ENCODE measurements at regions not wholly inside any gene's neighbourhood (a gene's known extent, or its start where the extent isn't known, plus 50 kb on each side); places are given as distances from the start of the nearest gene placed in this dataset.

DNA sequence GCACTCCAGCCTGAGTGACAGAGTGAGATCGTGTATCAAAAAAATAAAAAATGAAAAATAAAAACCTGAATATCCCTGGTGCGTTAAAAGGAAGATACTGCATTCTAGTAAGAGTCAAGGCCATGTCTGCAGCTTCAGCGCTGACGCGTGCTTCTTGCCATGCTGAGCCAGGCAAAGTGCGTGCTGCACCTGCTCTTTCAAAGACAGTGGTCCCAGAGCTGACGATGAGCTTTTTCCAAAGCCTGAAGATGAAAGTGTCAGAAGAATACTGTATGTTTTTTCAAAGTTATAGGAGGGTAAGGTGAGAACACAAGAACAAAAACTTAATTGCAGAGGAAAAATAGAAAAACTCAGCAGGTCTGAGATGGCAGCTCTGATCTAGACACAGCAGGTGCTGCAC, 115.1 kb downstream of the RNASET2 start:
- no peak for DNase-seq

DNA sequence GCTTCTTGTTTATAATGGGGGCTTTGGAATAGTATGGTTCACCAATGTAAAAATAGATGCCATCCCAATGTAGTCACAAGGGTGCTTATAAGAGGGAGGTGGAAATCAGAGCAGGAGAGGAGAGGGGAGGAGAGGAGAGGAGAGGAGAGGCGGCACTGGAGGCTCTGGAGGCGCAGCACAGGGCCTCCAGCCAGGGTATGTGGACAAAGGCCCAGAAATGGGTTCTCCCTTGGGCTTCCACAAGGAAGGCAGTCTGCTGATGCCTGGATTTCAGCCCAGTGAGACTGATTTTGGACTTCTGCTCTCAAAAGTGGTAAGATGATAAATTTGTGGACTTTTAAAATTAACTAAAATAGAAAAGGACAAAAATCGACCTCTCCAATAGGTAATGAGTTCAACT, 116.8 kb downstream of the RNASET2 start:
- DNase-seq: no peak

DNA sequence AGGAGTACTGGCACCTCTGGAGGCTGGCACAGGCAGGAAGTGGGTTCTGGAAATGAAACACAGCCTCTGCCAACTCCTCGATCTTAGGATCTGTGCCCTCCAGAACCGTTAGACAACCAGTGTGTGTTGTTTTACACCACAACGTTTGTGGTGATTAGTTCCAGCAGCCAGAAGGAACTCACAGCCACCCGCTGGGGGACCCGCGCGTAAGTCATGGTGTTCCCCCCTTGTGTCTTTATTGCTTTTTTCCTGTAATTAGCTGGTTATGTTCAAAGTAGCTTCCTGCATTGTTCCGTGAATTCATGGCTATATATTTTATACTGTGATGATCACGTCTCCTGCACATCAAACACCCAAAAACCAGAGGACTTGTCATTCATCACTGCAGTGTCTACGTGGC, 117.4 kb downstream of the RNASET2 start:
- DNase-seq: no peak

DNA sequence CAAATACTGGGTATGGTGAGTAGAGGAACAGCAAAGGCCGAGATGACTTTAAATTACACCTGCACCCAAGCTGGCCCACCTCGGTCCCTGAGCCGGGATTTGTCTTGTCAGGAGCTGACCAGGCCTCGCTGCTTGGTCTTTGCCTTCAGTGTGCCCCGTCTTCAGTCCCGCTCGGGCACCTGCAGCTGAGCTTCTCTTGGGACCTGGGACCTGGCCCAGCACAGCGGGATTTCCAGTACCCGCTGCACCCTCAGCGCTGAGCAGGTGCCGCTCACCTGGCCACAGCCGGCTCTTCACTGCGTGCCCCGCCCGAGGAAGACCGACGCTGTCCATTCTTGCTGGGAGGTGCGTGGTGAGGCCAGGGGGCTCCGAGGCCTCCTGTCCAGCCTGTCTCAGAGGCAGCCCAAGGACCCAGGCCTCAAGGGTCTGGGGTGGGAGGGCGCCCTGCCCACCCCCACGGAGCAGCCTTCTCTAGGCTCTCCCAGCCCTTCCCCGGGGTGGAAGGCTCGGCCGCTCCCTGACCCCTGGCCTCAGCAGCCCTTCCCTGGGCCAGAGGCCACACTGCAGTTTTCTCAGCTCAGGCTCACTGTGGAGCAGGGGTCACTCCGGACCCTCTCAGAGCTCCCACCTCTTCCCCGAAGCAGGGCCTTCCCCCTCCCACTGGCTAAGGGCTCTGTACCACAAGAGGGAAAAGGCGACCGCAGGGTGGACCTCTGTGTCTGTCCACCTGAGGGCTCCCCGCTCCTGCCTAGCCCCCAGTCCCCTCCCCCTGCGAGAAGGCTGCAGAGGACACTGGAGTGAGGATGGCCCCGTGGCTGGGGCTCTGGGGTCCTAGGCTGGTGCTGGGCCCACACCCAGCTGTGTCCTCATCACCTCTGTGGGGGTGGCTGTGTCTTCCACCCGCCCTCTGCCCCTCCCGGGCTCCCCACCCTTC, 119.3 kb downstream of the RNASET2 start:
- DNase-seq: no peak

DNA sequence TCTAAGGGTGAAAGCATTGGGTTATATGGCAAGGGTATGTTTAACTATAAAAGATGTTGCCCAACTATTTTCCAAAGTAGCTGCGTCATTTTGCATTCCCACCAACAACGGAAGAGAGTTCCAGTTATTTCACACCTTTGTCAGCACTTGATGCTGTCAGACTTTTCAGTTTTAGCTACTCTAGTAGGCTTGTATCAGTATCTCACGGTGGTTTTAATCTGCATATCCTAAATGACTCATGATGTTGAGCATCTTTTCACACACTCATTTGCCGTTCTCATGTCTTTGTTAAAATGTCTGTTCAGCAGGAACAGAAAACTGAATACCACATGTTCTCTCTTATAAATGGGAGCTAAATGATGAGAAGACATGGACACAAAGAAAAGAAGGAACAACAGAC, 122.3 kb downstream of the RNASET2 start:
- DNase-seq: no peak

DNA sequence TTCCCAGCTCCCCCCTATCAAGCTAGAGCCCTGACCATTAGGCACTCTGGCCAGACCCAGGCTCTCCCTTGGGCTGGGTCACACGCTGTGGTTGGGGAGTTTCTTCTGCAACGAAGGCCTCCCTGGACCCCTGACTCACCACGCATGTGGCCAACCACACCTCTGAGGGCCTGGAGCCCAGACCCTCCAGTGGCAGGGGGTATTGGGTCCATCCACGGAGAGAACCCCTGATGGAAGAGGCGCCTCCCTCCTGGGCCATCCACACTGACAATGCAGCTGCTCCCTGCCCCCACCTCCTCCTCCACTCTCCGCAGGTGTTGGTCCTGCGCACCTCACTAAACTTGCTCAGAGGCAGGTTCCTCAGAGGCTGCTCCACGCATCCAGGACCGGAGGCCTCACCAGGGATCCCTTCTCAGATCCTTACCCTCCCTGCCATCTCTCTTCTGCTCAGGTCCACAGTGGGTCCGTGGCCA, 125.4 kb downstream of the RNASET2 start:
- DNase-seq: no peak

DNA sequence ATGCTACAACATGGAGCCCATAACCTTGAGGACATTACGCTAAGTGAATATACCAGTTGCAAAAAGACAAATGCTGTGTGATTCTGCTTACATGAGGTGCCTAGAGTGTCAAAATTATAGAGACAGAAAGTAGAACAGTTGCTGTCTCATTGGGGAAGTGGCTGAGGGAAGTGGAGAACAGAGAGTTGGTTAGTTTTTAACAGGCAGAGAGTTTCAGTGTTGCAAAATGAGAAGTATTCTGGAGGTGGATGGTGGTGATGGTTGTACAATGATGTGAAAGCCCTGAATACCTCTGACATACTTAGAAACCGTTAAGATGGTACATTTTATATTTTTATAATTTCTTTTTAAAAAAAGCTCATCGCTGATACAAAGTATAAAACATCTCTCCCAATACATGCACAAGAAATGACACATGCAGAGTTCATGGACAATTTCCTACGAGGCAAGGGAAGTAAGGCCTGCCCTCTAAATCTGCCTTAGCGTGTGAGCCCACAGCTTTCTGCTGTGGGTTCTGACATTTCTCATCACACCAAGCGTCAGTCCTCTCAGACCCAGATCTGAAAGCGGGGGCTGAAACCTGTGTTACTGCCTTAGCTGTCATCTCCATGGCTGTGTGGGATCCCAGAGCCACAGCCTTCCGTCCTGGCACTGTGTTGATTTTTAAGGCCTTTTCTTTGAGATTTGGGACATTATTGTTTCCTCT, 126.0 kb downstream of the RNASET2 start:
- DNase-seq: no peak

DNA sequence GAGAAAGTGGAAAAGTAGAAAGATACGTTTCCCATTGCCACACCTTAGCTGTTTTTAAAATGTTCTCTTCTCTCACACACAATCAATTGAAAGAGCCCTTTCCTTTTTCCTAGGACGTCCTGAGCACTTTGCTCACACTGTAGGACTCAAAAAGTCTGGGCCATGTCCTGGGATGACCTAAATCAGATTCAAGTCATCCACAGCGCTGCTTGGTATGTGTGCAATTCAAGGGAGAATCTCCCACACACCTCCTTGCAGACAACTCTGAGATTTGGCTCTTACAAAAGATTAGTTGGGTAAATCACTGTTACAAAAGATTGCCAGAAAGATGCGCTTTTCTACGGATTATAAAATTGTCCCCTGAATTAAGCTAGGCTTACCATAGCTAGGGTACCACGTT, 130.1 kb downstream of the RNASET2 start:
- no peak for DNase-seq

DNA sequence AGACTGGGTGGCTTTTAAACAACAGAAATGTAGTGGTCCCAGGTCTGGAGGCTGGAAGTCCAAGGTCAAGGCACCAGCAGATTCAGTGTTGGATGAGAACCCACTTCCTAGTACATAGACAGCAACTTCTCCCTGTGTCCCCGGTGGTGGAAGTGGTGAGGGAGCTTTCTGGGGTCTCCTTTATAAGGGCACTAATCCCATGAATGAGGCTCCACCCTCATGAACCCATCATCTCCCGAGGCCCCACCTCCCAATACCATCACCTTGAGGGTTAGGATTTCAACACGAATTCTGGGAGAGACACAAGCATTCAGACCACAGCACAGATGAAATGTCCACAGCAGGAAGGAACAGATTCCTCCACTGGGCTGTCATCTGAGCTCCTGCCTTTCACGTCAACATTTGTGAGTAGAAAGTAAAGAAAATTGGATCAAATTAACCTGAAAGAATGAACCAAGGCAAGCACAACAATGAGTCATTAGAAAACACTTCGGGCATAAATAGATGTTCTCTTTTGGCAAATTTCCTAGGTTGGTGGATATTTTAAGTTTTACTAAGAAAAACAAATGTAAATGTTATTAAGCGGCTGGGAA, 130.7 kb downstream of the RNASET2 start:
- DNase-seq: no peak

DNA sequence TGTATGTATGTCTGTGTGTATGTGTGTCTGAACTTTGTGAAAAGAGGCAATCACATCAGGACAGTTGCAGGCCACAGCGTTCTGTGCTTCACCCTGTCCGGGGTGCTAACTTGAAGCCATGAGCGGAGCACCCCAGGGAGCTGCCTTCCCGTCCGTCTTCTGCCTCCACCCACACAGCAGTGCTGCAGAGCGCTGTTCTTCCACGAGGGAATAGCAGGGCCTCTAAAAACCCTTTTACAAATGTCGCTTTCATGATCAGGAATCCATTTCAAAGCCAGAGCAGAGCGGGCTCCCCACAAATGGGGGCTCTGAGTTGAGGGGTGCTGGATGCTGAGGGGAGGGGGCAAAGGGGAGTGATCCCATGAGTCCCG, 131.5 kb downstream of the RNASET2 start:
- DNase-seq: no peak

DNA sequence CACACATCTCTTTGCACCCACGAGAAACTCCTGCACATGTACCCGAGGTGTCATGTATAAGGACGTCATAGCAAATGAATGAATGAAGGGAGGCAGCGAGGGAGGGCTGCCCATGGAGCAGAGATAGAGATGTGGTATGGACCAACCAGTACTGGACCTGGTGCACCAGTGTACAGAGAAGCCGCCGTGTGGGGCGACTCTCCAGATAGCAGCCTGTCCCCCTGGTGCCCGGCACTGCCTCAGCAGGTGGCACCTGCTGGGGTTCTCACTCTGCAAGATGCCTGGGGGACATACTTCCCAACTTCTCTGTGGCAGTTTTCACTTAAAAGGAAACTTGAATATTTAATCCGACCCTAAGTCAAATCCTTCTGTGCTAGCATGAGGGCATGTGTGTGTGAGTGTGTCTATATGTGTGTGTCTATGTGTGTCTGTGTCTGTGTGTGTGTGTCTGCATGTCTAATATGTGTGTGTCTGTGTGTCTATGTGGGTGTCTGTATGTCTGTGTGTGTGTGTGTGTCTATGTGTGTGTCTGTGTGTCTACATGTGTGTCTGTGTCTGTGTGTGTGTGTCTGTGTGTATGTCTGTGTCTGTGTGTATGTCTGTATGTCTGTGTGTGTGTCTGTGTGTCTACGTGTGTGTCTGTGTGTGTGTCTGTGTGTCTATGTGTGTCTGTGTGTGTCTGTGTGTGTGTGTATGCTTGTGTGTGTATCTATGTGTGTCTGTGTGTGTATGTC, 132.0 kb downstream of the RNASET2 start:
- no peak for DNase-seq

DNA sequence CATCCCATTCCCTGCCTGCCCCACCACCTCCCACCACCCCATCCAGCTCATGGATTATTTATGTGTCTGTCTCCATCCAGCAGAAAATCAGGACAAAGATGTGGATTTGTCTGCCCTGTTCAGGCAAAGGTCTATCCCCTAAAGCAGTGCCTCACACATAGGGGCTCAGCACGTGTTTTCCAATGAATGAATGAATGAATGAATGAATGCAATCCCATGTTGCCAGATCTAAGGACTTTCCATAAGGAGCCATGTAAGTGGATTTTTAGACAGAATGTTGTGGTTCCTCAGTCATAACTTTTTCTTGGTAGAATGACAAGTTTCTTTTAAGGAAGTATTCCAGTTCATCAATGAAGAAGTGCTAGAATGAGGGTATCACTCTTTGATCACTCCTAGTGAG, 133.7 kb downstream of the RNASET2 start:
- DNase-seq: no peak

DNA sequence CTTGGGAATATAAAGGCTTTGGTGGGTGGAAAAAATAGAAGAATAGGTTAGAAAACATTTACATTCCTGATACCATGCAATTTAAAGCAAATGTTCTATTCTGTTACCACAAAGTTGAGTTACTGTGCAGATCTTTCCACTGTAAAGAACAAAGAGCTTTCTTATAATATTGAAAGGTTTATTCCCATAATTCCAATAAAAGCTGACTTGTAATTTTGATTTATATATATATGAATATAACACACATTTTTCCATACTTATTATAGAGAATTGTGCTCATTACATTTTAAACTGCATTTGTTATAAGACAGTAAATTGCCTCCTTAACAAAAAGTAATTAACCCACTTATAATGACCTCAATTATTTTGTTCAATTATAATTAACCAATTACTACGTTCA, 135.9 kb downstream of the RNASET2 start:
- DNase-seq: no peak

DNA sequence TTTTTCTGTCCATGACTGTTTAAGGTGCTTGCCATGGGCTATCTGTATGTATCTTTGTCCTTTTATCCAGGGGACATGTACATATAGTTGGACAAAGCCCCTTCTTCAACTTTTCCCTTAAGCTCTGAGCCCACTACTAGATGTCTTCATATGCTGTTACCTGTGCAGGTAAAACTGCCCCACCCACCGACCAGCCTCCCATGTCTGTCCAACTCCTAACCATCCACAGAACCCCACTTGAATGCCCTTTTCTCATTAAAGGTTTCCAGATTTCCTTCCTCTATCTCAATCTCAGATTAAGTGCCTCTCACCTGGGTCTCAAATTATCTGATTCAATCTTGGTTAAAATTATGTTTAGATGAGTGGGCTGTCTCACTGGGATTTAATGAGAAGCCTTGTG, 136.3 kb downstream of the RNASET2 start:
- no peak for DNase-seq

DNA sequence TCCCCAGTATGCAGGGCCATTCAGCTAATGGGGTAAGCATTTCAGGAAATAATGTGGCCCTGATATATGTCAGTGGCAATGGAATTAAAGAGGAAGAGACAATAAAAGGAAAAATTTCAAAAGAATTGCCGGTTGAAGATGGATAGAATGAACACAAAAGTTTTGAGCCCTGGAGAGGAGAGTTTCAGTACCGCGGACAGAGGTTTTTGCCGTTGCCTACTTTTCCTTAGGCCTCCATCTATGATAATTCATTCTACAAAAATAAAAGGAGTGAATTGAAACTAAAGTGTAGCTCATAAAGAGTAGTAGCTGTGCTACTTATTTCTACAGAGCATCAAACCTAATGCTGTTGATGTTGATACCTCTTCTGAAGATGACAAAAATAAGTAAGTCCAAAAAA, 140.7 kb downstream of the RNASET2 start:
- DNase-seq: no peak

DNA sequence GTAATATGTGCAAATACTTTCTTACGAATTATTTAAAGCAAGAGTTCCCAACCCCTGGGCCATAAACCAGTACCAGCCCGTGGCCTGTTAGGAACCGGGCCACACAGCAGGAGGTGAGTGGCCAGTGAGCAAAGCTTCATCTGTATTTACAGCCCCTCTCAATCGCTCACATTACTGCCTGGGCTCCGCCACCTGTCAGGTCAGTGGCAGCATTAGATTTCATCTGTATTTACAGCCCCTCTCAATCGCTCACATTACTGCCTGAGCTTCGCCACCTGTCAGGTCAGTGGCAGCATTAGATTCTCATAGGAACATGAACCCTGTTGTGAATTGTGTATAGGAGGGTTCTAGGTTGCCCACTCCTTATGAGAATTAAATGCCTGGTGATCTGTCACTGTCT, 142.0 kb downstream of the RNASET2 start:
- DNase-seq: no peak

DNA sequence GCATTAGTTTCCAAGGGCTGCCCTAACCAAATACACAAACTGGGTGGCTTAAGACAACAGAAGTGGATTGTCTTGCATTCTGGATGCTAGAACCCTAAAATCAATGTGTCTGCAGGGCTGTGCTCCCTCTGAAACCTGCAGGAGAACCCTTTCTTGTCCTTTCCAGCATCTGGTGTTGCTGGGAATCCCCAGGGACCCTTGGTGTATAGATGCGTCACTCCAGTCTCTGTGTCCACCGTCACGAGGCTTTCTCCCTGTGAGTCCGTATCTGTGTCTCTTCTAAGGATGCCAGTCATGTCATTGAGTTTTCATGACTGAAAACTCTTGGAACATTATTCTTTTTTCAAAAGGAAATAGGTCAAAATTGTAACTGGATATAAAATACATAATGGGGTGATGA, 142.9 kb downstream of the RNASET2 start:
- no peak for DNase-seq

DNA sequence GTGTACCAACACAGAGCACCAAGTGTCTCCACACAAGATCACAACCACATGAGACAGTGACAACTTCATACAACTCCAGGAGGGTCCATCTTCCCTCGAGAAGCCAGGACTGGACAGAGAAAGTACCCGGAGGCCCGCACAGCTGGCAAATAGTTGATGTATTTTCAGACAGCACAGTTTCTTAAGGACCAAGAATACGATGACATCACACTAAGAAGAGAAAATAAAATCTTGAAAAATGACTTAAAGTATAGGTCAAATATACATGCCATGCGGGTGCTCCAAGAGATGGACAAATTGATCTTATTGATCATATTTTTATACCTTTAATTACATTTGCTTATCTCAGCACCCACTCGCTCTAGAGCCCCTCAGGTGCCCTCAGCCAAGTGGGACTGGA, 145.5 kb downstream of the RNASET2 start:
- no peak for DNase-seq

DNA sequence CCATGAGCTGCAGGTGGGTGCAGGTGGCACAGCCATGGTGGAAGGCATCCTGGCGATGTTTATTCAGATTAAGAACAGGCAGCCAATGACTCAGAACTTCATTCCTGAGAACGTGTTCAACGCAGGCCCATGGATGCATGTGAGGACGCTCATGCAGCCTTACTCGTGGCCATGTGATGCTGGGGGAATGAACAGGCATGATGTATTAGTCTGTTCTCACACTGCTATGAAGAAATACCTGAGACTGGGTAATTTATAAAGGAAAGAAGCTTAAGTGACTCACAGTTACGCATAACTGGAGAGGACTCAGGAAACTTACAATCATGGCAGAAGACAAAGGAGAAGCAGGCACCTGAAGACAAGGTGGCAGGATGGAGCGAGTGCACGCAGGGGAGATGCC, 146.6 kb downstream of the RNASET2 start:
- no peak for DNase-seq

DNA sequence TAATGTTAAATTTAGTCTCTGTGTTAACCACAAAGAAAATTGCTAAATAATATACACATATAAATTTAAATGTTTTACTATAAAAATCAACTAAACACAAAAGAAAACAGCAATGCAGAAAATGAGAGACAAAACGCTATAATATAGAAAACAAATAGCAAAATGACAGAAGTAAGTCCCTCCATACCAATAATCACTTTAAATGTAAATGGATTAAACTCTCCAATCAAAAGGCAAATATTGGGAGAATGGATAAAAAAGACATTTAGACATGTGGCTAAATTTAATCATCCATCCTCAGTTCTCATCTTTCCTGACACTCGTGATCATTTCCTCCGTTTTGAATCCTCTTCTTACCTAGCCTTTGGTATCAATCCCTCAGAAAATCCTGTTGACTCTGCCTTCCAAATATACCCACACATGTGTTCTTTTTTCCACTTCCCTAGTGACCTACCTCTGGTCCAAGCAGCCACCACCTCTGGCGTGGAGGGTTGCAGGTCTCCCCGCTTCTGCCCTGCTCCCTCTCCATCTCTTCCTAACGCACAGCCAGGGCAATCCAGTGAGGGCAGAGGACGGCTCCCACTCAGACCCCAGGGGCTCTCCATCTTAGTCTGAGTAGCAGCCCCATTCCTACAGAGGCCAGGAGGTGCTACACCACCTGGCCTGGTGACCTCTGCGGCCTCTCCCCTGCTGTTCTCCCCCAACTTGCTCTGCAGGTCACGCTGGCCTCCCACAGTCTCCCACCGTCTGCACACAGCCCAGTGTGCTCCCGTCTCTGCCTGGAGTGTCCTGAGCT, 149.2 kb downstream of the RNASET2 start:
- no peak for DNase-seq

DNA sequence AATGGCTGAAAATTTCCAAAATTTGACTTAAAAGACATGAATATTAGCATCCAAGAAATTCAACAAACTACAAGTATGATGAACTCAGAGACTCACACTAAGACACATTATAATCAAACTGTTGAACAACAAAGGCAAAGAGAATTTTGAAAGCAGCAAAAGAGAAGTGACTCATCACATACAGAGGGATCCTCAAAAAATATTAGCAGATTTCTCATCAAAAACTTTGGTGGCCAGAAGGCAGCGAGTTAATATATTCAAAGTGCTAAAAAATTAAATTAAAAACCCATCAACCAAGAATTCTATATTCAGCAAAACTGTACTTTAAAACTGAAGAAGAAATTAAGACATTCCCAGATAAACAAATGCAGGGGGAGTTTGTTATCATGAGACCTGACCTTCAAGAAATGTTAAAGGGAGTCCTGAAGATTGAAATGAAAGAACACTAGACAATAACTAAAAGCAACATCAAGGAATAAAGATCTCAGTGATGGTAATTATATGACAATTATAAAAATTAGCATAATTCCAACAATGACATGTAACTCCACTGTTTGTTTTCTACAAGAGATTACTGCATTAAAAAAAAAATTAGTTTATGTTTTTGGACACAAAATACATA, 150.0 kb downstream of the RNASET2 start:
- no peak for DNase-seq

DNA sequence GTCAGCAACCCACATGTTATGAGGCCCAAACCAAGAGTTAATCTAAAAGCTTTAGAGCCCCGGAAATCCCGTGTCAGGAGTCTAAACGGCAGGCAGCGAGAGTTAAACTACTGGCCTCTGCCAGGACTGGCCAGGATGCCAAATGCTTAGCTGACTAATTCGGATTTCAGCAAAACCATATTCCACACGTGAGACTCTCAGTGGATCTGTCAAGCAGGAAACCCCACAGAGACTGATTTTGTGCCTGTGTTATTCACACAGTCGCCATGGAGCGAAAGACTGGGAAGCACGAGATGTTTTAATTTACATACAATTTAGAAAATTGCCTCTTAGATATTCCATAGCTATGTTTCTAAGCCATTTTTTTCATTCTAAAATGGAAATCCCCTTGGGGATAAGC, 152.9 kb downstream of the RNASET2 start:
- no peak for DNase-seq
